SW 1271 (cell line): ENCODE measurements at regions not wholly inside any gene's neighbourhood (a gene's known extent, or its start where the extent isn't known, plus 50 kb on each side); places are given as distances from the start of the nearest gene placed in this dataset.

ENCODE experiments used
- DNase-seq, 2 experiments: peaks; one replicate each; lab custom pipeline; 2025; lab: John Stamatoyannopoulos, UW

- DNase-seq, result no peak
Measured at GRCh38 chr2:51231071-51231470, 199.1 kb upstream of the NRXN1 start.

- DNase-seq, result no peak
Measured at GRCh38 chr2:51225377-51225776, 193.4 kb upstream of the NRXN1 start.

GRCh38 chr2:51224790-51225189, 192.9 kb upstream of the NRXN1 start:
- no peak for DNase-seq

- DNase-seq, result no peak
Measured at GRCh38 chr2:51222106-51222505, 190.2 kb upstream of the NRXN1 start.

- no peak for DNase-seq
Measured at GRCh38 chr2:51220606-51221005, 188.7 kb upstream of the NRXN1 start.

- DNase-seq, result no peak
Measured at GRCh38 chr2:51220080-51220479, 188.1 kb upstream of the NRXN1 start.

GRCh38 chr2:51219468-51219867, 187.5 kb upstream of the NRXN1 start:
- no peak for DNase-seq

- DNase-seq, result no peak
Measured at GRCh38 chr2:51218047-51218446, 186.1 kb upstream of the NRXN1 start.

- DNase-seq, result no peak
Measured at GRCh38 chr2:51213826-51214225, 181.9 kb upstream of the NRXN1 start.

GRCh38 chr2:51212374-51212773, 180.4 kb upstream of the NRXN1 start:
- DNase-seq, result no peak

GRCh38 chr2:51208521-51208920, 176.6 kb upstream of the NRXN1 start:
- DNase-seq, result no peak

- DNase-seq, result no peak
Measured at GRCh38 chr2:51201295-51201694, 169.4 kb upstream of the NRXN1 start.

- no peak for DNase-seq
Measured at GRCh38 chr2:51194656-51195055, 162.7 kb upstream of the NRXN1 start.

- no peak for DNase-seq
Measured at GRCh38 chr2:51170273-51170672, 138.3 kb upstream of the NRXN1 start.

GRCh38 chr2:51165534-51166260, 133.8 kb upstream of the NRXN1 start:
- DNase-seq, result no peak

- no peak for DNase-seq
Measured at GRCh38 chr2:51158251-51158650, 126.3 kb upstream of the NRXN1 start.

GRCh38 chr2:51153236-51153635, 121.3 kb upstream of the NRXN1 start:
- no peak for DNase-seq

- no peak for DNase-seq
Measured at GRCh38 chr2:51151490-51152140, 119.7 kb upstream of the NRXN1 start.

GRCh38 chr2:51149725-51150124, 117.8 kb upstream of the NRXN1 start:
- DNase-seq, result no peak

GRCh38 chr2:51145761-51146160, 113.8 kb upstream of the NRXN1 start:
- DNase-seq, result no peak

- DNase-seq, result no peak
Measured at GRCh38 chr2:51120754-51121280, 88.9 kb upstream of the NRXN1 start.

GRCh38 chr2:51111532-51111931, 79.6 kb upstream of the NRXN1 start:
- no peak for DNase-seq

- DNase-seq, result no peak
Measured at GRCh38 chr2:51108794-51109193, 76.9 kb upstream of the NRXN1 start.

GRCh38 chr2:51107841-51108240, 75.9 kb upstream of the NRXN1 start:
- no peak for DNase-seq
